Activated naive CD4-positive, alpha-beta T cell treated with anti-CD3 and anti-CD28 coated beads, Interleukin-2, amount 10 ng/mL, durations not matched to agents 7 days and 5 days (primary cell): ENCODE measurements at regions not wholly inside any gene's neighbourhood (a gene's known extent, or its start where the extent isn't known, plus 50 kb on each side); places are given as distances from the start of the nearest gene placed in this dataset.

Source experiments
- CTCF ChIA-PET: fragments of 350-600 bp; sonication (Branson Sonifier 250); formaldehyde crosslinking; loops from one replicate; lab custom pipeline; 2021; ENCODE audit warnings: antibody characterized with exemption; lab: Charles Lee
- DNase-seq: peaks from one replicate; pipeline ENCODE4 v3.0.0-alpha.2; 2020
- H3K27ac Mint-ChIP-seq: one replicate; pipeline ENCODE4 v1.8.0; 2021; ENCODE audit warnings: mild to moderate bottlenecking, moderate library complexity, mixed read lengths
- H3K27me3 Mint-ChIP-seq: one replicate; pipeline ENCODE4 v1.8.0; 2021; ENCODE audit warnings: mild to moderate bottlenecking, mixed read lengths
- H3K36me3 Mint-ChIP-seq: one replicate; pipeline ENCODE4 v1.8.0; 2021; ENCODE audit warnings: mixed read lengths
- H3K4me1 Mint-ChIP-seq: one replicate; pipeline ENCODE4 v1.8.0; 2021; ENCODE audit warnings: mixed read lengths
- H3K4me3 Mint-ChIP-seq: one replicate; pipeline ENCODE4 v1.8.0; 2021; ENCODE audit warnings: mild to moderate bottlenecking, moderate library complexity, mixed read lengths
- H3K9me3 Mint-ChIP-seq: one replicate; pipeline ENCODE4 v1.8.0; 2021; ENCODE audit warnings: mixed read lengths

DNA sequence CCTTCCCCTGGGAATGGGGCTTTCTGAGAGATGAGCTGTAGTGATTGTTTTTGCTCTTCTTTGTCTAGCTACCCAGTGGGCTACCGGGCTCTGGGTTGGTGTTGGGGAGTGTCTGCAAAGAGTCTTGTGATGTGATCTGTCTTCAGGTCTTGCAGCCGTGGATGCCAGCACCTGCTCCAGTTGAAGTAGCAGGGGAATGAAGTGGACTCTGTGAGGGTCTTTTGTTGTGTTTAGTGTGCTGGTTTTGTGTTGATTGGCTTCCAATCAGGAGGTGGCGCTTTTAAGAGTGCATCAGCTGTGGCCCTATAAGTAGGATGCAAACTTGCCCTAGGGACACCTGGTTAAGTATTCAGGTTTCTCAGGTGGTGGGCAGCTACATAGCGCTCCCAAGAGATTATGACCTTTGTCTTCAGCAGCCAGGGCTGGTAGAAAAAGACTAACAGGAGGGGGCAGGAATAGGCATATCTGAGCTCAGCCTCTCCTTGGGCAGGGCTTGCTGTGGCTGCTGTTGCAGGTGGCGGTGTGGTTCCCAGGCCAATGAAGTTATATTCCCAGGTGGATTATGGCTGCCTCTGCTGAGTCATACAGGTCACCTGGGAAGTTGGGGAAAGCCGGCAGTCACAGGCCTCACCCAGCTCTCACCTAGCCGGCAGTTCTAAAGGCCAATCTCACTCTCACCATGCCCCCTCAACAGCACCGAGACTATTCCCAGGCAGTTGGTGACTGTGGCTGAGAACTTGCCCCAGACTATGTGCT lies 315.7 kb upstream of the C11orf87 start:
- H3K27me3 Mint-ChIP-seq: peaks cover 4% of the 10 kb centered on the region
- CTCF ChIA-PET: no interaction called here
- H3K27ac Mint-ChIP-seq: no peak overlapping the region
- H3K4me1 Mint-ChIP-seq: no peaks in the 10 kb centered on the region
- no peak overlapping the region for H3K4me3 Mint-ChIP-seq
- H3K9me3 Mint-ChIP-seq: no peaks in the 10 kb centered on the region
- no peak for DNase-seq
- no peaks in the 10 kb centered on the region for H3K36me3 Mint-ChIP-seq

DNA sequence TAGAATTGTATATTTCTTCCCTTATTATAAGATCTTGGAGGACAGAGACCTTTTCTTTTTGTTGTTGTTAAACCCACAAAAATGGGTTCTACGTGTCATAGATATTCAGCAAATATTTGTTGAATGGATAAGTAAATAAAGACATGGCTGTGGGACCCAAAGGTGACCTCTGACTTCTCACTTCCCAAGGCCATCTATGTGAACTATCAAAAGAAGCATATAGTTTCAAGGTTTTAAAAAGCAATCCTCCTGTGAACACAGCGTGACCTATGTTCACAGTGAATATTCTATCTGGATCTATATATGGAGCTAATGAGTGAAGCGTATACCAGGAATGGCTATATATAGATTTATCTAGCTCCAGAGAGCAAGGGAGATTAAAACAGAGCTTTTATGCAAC lies 312.8 kb upstream of the C11orf87 start:
- Mint-ChIP-seq H3K27ac (no peak overlapping the region), H3K27me3 (peaks cover 4% of the 10 kb centered on the region), H3K36me3 (no peaks in the 10 kb centered on the region), H3K4me3 (no peak overlapping the region), H3K9me3 (no peaks in the 10 kb centered on the region), H3K4me1 (no peaks in the 10 kb centered on the region)
- no peak for DNase-seq
- CTCF ChIA-PET: no interaction called here

DNA sequence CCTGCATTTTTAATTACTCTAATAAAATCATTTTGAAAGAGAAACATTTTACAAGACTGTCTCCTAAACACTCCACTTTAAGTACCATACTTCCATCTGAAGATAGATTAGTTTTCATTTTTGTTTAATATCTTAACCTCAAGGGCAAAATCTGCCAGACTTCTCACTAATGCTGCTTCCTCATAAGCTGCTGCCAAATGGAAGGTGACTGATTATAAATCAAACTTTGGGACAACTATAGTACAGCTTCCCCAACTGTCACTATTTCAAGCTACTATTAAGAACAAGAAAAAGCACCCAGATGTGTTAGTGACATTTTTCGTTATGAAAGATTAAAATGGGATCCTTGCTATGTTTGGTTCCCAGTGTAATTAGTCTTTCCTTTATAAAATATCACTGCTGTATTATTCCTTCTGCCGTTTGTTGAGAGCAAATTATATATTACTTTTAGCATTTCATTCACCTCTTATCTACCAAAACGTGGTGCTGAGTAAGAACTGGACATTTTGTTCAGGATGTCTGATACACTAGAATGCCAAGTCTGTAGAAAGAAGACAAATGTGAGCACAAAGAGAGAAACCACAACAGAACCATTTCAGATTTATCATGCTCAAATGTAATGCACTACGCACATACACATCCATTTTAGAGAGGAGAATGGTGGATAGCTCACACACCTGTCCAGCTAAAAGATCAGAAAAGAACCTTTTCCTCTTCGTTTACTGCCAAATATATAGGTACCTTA lies 312.2 kb upstream of the C11orf87 start:
- H3K4me1 Mint-ChIP-seq: no peaks in the 10 kb centered on the region
- H3K4me3 Mint-ChIP-seq: no peak overlapping the region
- H3K36me3 Mint-ChIP-seq: no peaks in the 10 kb centered on the region
- H3K27ac Mint-ChIP-seq: no peak overlapping the region
- CTCF ChIA-PET: no interaction called here
- no peaks in the 10 kb centered on the region for H3K9me3 Mint-ChIP-seq
- peaks cover 4% of the 10 kb centered on the region for H3K27me3 Mint-ChIP-seq
- DNase-seq: no peak

DNA sequence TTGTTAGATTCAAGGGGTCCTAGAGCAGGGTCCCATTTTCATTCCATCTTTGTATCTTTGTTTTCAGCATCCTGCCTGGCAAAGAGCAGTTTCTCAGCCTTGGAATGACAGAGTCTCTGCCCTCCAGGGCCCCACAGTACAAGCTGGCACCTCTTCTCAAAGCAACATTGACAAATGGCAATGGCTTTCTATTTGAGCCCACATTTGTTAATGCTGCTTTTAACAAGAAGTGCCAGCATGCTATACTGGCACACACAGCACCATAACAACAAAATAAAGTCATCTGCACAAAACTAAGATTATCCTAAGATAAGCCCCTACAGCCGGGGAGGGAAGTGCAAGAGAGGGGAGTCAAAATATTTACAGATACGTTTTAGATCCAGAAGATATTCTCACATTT lies 309.7 kb upstream of the C11orf87 start:
- Mint-ChIP-seq H3K27ac (no peak overlapping the region), H3K4me1 (no peaks in the 10 kb centered on the region), H3K27me3 (peaks cover 4% of the 10 kb centered on the region), H3K9me3 (no peaks in the 10 kb centered on the region), H3K36me3 (no peaks in the 10 kb centered on the region), H3K4me3 (no peak overlapping the region)
- CTCF ChIA-PET: no interaction called here
- no peak for DNase-seq

GRCh38 chr11:109112821-109113280 lies 309.1 kb upstream of the C11orf87 start:
- Mint-ChIP-seq H3K36me3 (no peaks in the 10 kb centered on the region), H3K4me3 (no peak overlapping the region), H3K4me1 (no peaks in the 10 kb centered on the region), H3K27me3 (peaks cover 4% of the 10 kb centered on the region), H3K9me3 (no peaks in the 10 kb centered on the region), H3K27ac (no peak overlapping the region)
- DNase-seq: no peak
- CTCF ChIA-PET: no interaction called here

DNA sequence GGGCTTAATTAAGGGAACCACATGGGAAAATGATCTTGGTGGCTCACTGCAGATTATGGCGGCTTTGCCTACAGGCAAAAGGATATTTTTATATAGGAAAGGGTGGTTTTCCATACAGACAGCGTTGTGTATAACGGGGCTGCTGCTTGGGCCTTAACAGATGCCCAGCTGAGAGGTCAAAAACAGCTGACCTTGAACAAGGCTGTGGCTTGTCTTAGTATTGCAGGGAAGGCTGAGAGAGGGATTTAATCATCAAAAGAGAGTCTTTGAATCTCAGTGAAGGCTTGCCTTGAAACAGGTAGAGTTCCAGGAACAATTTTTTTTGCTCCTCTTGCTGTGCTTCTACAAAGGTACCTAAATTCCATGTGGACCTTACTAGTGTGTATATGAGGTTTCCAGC lies 301.6 kb upstream of the C11orf87 start:
- Mint-ChIP-seq H3K9me3 (no peaks in the 10 kb centered on the region), H3K27ac (no peak overlapping the region), H3K36me3 (no peaks in the 10 kb centered on the region), H3K27me3 (no peaks in the 10 kb centered on the region), H3K4me1 (no peaks in the 10 kb centered on the region), H3K4me3 (no peak overlapping the region)
- CTCF ChIA-PET: no interaction called here
- no peak for DNase-seq

DNA sequence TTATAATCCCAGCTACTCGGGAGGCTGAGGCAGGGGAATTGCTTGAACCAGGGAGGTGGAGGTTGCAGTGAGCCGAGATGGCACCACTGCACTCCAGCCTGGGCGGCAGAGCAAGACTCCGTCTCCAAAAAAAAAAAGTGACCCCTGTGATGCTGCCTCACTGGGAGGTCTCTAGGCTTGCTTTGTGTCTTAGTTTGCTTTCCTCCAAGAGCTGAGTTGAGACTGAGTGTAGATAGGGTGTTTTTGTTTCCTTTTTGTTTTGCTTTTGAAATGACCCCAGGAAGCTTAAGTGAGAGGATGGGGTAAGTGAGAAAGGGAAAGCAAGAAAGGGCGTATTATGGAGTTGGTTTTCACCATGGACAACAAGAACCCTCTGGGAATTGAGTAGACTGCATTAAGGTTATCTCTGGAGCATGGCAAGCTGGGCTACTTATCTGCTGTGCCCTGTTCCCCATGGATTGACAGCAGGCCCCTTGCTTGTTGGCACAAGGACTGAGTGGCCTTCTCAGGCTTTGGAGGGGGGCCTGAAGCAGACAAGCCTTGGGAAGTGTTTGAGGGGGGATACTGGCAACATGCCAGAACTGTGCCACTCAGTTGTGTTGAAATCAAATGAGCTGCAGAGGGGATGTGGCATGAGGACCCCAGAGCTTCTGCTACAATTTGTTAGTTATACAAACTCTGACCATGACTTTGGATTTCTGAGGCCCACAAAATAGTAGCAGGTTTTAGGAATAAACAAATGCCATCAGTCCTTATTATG lies 300.6 kb upstream of the C11orf87 start:
- DNase-seq: no peak
- Mint-ChIP-seq H3K27ac (no peak overlapping the region), H3K27me3 (no peaks in the 10 kb centered on the region), H3K9me3 (no peaks in the 10 kb centered on the region), H3K4me3 (no peak overlapping the region), H3K36me3 (no peaks in the 10 kb centered on the region), H3K4me1 (no peaks in the 10 kb centered on the region)
- CTCF ChIA-PET: no interaction called here

- DNase-seq: no peak
These were observed 297.9 kb upstream of the C11orf87 start for GRCh38 chr11:109123816-109124787.

DNA sequence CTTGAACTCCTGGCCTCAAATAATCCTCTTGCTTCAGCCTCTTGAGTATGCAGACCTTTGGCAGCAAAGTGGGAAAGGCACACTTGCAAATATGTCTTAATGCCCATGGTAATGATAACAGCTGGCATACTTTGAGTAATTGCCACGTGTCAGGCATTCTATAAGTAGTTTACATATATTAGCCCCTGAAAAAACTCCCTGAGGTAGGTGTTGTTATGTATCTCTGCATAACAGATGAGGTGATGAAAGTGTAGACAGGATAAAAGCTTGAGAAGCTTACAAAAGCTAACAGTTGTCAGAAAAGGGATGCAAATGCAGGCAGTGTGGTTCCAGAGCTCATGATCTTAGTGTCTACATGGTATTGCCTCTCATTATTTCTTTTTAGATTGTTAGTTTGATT lies 291.1 kb upstream of the C11orf87 start:
- Mint-ChIP-seq H3K9me3 (no peaks in the 10 kb centered on the region), H3K27ac (no peak overlapping the region), H3K27me3 (no peaks in the 10 kb centered on the region), H3K36me3 (no peaks in the 10 kb centered on the region), H3K4me1 (no peaks in the 10 kb centered on the region), H3K4me3 (no peak overlapping the region)
- CTCF ChIA-PET: no interaction called here
- no peak for DNase-seq

More at GRCh38 chr11:109123816-109124787, 297.9 kb upstream of the C11orf87 start:
- Mint-ChIP-seq H3K9me3 (no peaks in the 10 kb centered on the region), H3K4me1 (no peaks in the 10 kb centered on the region), H3K27me3 (no peaks in the 10 kb centered on the region), H3K4me3 (no peak overlapping the region), H3K36me3 (no peaks in the 10 kb centered on the region), H3K27ac (no peak overlapping the region)
- CTCF ChIA-PET: no interaction called here

DNA sequence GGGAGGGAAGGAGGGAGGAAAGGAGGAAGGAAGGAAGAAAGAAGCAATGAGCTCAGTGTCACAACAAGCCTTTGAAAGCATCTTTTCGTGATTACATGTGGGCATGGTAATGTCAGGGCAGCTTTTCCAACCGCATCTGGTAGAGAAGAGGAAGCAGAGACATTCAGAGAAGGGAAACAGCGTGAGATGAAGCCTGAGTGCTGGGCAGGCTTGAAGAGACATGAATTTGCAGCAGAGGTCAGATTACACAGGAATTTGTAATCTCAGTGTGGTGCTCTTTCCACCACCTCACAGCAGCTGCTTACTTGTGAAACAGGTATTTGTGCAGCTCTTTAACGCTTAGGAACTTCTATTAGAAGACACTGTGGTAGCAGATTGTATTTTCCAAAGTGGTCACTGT lies 289.5 kb upstream of the C11orf87 start:
- H3K4me1 Mint-ChIP-seq: no peaks in the 10 kb centered on the region
- no peaks in the 10 kb centered on the region for H3K27me3 Mint-ChIP-seq
- H3K9me3 Mint-ChIP-seq: no peaks in the 10 kb centered on the region
- CTCF ChIA-PET: no interaction called here
- DNase-seq: no peak
- H3K27ac Mint-ChIP-seq: no peak overlapping the region
- H3K4me3 Mint-ChIP-seq: no peak overlapping the region
- H3K36me3 Mint-ChIP-seq: no peaks in the 10 kb centered on the region

DNA sequence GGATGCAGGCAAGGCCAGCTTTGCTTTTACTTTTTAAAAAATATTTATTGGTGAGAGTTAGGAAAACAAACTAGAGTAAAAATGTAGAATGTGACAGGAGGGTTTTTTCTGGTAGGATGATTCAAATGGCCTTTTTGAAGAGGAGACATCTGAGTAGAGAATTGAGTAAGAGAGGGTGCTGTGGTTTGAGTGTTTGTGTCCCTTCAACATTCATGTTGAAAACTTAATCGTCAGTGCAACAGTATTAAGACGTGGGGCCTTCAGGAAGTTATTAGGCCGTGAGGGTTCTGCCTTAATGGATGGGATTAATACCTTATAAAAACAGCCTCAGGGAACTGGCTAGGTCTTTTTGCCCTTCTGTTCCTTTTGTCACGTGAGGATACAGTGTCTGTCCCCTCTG lies 288.8 kb upstream of the C11orf87 start:
- H3K4me3 Mint-ChIP-seq: no peak overlapping the region
- H3K27ac Mint-ChIP-seq: no peak overlapping the region
- H3K36me3 Mint-ChIP-seq: no peaks in the 10 kb centered on the region
- no peaks in the 10 kb centered on the region for H3K9me3 Mint-ChIP-seq
- H3K4me1 Mint-ChIP-seq: no peaks in the 10 kb centered on the region
- no peaks in the 10 kb centered on the region for H3K27me3 Mint-ChIP-seq
- no peak for DNase-seq
- CTCF ChIA-PET: no interaction called here

GRCh38 chr11:109135627-109136026 lies 286.4 kb upstream of the C11orf87 start:
- Mint-ChIP-seq H3K4me1 (no peaks in the 10 kb centered on the region), H3K27ac (no peak overlapping the region), H3K27me3 (peaks cover 4% of the 10 kb centered on the region), H3K36me3 (no peaks in the 10 kb centered on the region), H3K9me3 (no peaks in the 10 kb centered on the region), H3K4me3 (no peak overlapping the region)
- no peak for DNase-seq
- CTCF ChIA-PET: no interaction called here

- Mint-ChIP-seq H3K4me3 (no peak overlapping the region), H3K4me1 (no peaks in the 10 kb centered on the region), H3K27ac (no peak overlapping the region), H3K36me3 (no peaks in the 10 kb centered on the region), H3K27me3 (peaks cover 4% of the 10 kb centered on the region), H3K9me3 (no peaks in the 10 kb centered on the region)
- no peak for DNase-seq
- CTCF ChIA-PET: no interaction called here
These were observed 283.8 kb upstream of the C11orf87 start for GRCh38 chr11:109138196-109138595.

DNA sequence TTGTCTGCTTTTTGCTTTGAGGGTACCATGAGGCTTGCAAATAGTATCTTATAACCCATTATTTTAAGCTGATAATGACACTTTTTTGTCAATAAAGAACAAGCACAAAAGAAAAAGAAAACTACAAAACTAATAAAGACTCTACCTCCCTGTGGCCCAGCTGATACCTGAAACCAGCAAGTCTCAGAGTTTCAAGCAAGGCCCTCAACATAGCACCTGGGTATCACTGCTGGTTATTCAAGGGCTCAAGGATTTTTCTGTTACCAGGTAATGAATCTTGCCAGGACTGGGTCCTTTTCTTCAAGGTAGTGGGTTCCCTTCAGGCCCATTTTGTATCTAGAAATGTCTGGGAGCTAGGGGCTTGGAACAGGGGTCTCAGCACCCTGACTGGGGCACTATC lies 281.6 kb upstream of the C11orf87 start:
- Mint-ChIP-seq H3K27me3 (peaks cover 4% of the 10 kb centered on the region), H3K9me3 (no peaks in the 10 kb centered on the region), H3K36me3 (no peaks in the 10 kb centered on the region), H3K4me3 (no peak overlapping the region), H3K4me1 (no peaks in the 10 kb centered on the region), H3K27ac (no peak overlapping the region)
- CTCF ChIA-PET: no interaction called here
- no peak for DNase-seq
